Loucy (cell line): ENCODE measurements at regions not wholly inside any gene's neighbourhood (a gene's known extent, or its start where the extent isn't known, plus 50 kb on each side); places are given as distances from the start of the nearest gene placed in this dataset.

Source experiments
- H2AFZ ChIP-seq: fragments of 200-600 bp; sonication (generic); 2 replicates; pipeline ENCODE4 v1.6.0; 2016; ENCODE audit warnings: antibody characterized with exemption, mild to moderate bottlenecking, low read length, moderate library complexity
- H3F3A ChIP-seq: fragments of 200-600 bp; 2 replicates; pipeline ENCODE4 v1.6.0; 2016; ENCODE audit warnings: antibody characterized with exemption, low read depth, mild to moderate bottlenecking
- H3K27me3 ChIP-seq: fragments of 200-600 bp; sonication (generic); 2 replicates; pipeline ENCODE4 v1.6.1; 2014; ENCODE audit warnings: low read length, mild to moderate bottlenecking; ENCODE audit not compliant: insufficient read depth, poor library complexity, severe bottlenecking
- H3K36me3 ChIP-seq: fragments of 200-600 bp; sonication (generic); 2 replicates; pipeline ENCODE4 v1.6.1; 2016; ENCODE audit warnings: low read length; ENCODE audit not compliant: insufficient read depth
- H3K4me1 ChIP-seq: fragments of 200-600 bp; sonication (generic); 2 replicates; pipeline ENCODE4 v1.5.1; 2014; ENCODE audit warnings: low read length, mild to moderate bottlenecking; ENCODE audit not compliant: insufficient read depth, poor library complexity, severe bottlenecking
- H3K4me2 ChIP-seq: fragments of 200-600 bp; sonication (generic); 2 replicates; pipeline ENCODE4 v1.6.0; 2014; ENCODE audit warnings: antibody characterized with exemption, low read length, low read depth, mild to moderate bottlenecking; ENCODE audit not compliant: poor library complexity, severe bottlenecking
- H3K4me3 ChIP-seq: fragments of 200-600 bp; sonication (generic); 2 replicates; pipeline ENCODE4 v1.5.1; 2014; ENCODE audit warnings: low read length, mild to moderate bottlenecking, mixed read lengths; ENCODE audit not compliant: poor library complexity, severe bottlenecking
- H3K79me2 ChIP-seq: fragments of 200-600 bp; sonication (generic); 2 replicates; pipeline ENCODE4 v1.6.1; 2014; ENCODE audit warnings: low read length; ENCODE audit not compliant: insufficient read depth
- H3K9ac ChIP-seq: fragments of 200-600 bp; sonication (generic); 2 replicates; pipeline ENCODE4 v1.6.0; 2014; ENCODE audit warnings: mild to moderate bottlenecking, low read depth, low read length, moderate library complexity; ENCODE audit not compliant: poor library complexity, severe bottlenecking
- H3K9me2 ChIP-seq: fragments of 200-600 bp; sonication (generic); replicated peaks from 2 replicates; pipeline ENCODE4 v1.6.1; 2016; ENCODE audit warnings: low read depth, low read length, mixed read lengths
- H3K9me3 ChIP-seq: fragments of 200-600 bp; sonication (generic); 2 replicates; pipeline ENCODE4 v1.6.1; 2014; ENCODE audit warnings: mild to moderate bottlenecking, antibody characterized with exemption, low read length, low read depth; ENCODE audit not compliant: insufficient read depth
- H4K20me1 ChIP-seq: fragments of 200-600 bp; sonication (generic); 2 replicates; pipeline ENCODE4 v1.6.0; 2014; ENCODE audit warnings: antibody characterized with exemption, low read length, mild to moderate bottlenecking; ENCODE audit not compliant: insufficient read depth, poor library complexity, severe bottlenecking
- CTCF ChIP-seq: fragments of 200-600 bp; sonication (generic); conservative IDR thresholded peaks from 2 replicates; pipeline ENCODE4 v1.5.1; 2014; ENCODE audit warnings: mild to moderate bottlenecking, antibody characterized with exemption, low read length
- EZH2phosphoT487 ChIP-seq: fragments of 200-600 bp; IDR thresholded peaks from 2 replicates; pipeline ENCODE4 v1.6.1; 2018; ENCODE audit warnings: antibody characterized with exemption, mild to moderate bottlenecking, moderate library complexity, borderline replicate concordance

GRCh38 chr7:131130324-131130723 lies 197.4 kb upstream of the MKLN1 start:
- no peaks in the 10 kb centered on the region for H3K36me3 ChIP-seq
- H3K4me3 ChIP-seq: no peak overlapping the region
- no peaks in the 10 kb centered on the region for H4K20me1 ChIP-seq
- no peaks in the 10 kb centered on the region for H3K79me2 ChIP-seq
- no peak for TF ChIP-seq EZH2phosphoT487
- H3K4me1 ChIP-seq: no peaks in the 10 kb centered on the region
- H3K9ac ChIP-seq: no peak overlapping the region
- no peak overlapping the region for H2AFZ ChIP-seq
- no peaks in the 10 kb centered on the region for H3F3A ChIP-seq
- H3K27me3 ChIP-seq: no peaks in the 10 kb centered on the region
- H3K4me2 ChIP-seq: no peak overlapping the region
- H3K9me3 ChIP-seq: no peaks in the 10 kb centered on the region
- no peaks in the 10 kb centered on the region for H3K9me2 ChIP-seq

GRCh38 chr7:131131012-131131745 lies 196.5 kb upstream of the MKLN1 start:
- H2AFZ ChIP-seq: no peak overlapping the region
- H3K9ac ChIP-seq: no peak overlapping the region
- H3K9me3 ChIP-seq: no peaks in the 10 kb centered on the region
- H3K36me3 ChIP-seq: no peaks in the 10 kb centered on the region
- H3K27me3 ChIP-seq: no peaks in the 10 kb centered on the region
- no peak overlapping the region for H3K4me3 ChIP-seq
- no peaks in the 10 kb centered on the region for H3K4me1 ChIP-seq
- H3F3A ChIP-seq: no peaks in the 10 kb centered on the region
- H3K9me2 ChIP-seq: no peaks in the 10 kb centered on the region
- no peak for TF ChIP-seq CTCF
- TF ChIP-seq EZH2phosphoT487: no peak
- H4K20me1 ChIP-seq: no peaks in the 10 kb centered on the region
- H3K79me2 ChIP-seq: no peaks in the 10 kb centered on the region
- H3K4me2 ChIP-seq: no peak overlapping the region

- no peak for TF ChIP-seq EZH2phosphoT487
- TF ChIP-seq CTCF: no peak
- Histone ChIP-seq H3K9me3 (no peaks in the 10 kb centered on the region), H3K36me3 (no peaks in the 10 kb centered on the region), H3K4me1 (no peaks in the 10 kb centered on the region), H3K4me3 (no peak overlapping the region), H3K4me2 (no peak overlapping the region), H3K79me2 (no peaks in the 10 kb centered on the region), H3K27me3 (no peaks in the 10 kb centered on the region), H2AFZ (no peak overlapping the region), H3F3A (no peaks in the 10 kb centered on the region), H3K9ac (no peak overlapping the region), H4K20me1 (no peaks in the 10 kb centered on the region), H3K9me2 (no peaks in the 10 kb centered on the region)
Observed at GRCh38 chr7:131131746-131132431, 195.8 kb upstream of the MKLN1 start.
